ENCODE measurements at regions not wholly inside any gene's neighbourhood (a gene's known extent, or its start where the extent isn't known, plus 50 kb on each side); places are given as distances from the start of the nearest gene placed in this dataset.

- H3K27me3 ChIP-seq (replicated peaks), result no peaks in the 10 kb centered on the region
- no peaks in the 10 kb centered on the region for H3K9me3 ChIP-seq (replicated peaks)
- peak in 1 of 2 experiments; percentile 44 for DNase-seq (ENCODE audit: low read depth in 1 of 2, low spot score in 2 of 2)
- no peaks in the 10 kb centered on the region for H3K36me3 ChIP-seq
- H3K4me1 ChIP-seq (replicated peaks), result no peaks in the 10 kb centered on the region
- no peak overlapping the region for H3K4me3 ChIP-seq
- no peak overlapping the region for H3K27ac ChIP-seq
Observed at GRCh38 chr3:111338059-111338698, 203.8 kb upstream of the CD96 start.

GRCh38 chr3:111339017-111339416 is 203.0 kb upstream of the CD96 start:
- H3K27me3 ChIP-seq (replicated peaks), result no peaks in the 10 kb centered on the region
- no peaks in the 10 kb centered on the region for H3K9me3 ChIP-seq (replicated peaks)
- H3K36me3 ChIP-seq, result no peaks in the 10 kb centered on the region
- no peak overlapping the region for H3K4me3 ChIP-seq
- H3K27ac ChIP-seq, result no peak overlapping the region
- DNase-seq (ENCODE audit: low read depth in 1 of 2, low spot score in 2 of 2), result no peak
- no peaks in the 10 kb centered on the region for H3K4me1 ChIP-seq (replicated peaks)

- Histone ChIP-seq H3K4me1 (replicated peaks) (no peaks in the 10 kb centered on the region), H3K4me3 (no peak overlapping the region)
- no peak for DNase-seq (ENCODE audit: low read depth in 1 of 2, low spot score in 2 of 2)
Observed at GRCh38 chr3:111351334-111351733, 190.7 kb upstream of the CD96 start.

GRCh38 chr3:111352585-111352984 is 189.4 kb upstream of the CD96 start:
- no peak overlapping the region for H3K27ac ChIP-seq
- no peaks in the 10 kb centered on the region for H3K4me1 ChIP-seq (replicated peaks)
- H3K9me3 ChIP-seq (replicated peaks), result no peaks in the 10 kb centered on the region
- no peak for DNase-seq (ENCODE audit: low read depth in 1 of 2, low spot score in 2 of 2)
- H3K4me3 ChIP-seq, result no peak overlapping the region
- no peaks in the 10 kb centered on the region for H3K36me3 ChIP-seq
- no peaks in the 10 kb centered on the region for H3K27me3 ChIP-seq (replicated peaks)

More at GRCh38 chr3:111351334-111351733, 190.7 kb upstream of the CD96 start:
- Histone ChIP-seq H3K9me3 (replicated peaks) (no peaks in the 10 kb centered on the region), H3K36me3 (no peaks in the 10 kb centered on the region), H3K27me3 (replicated peaks) (no peaks in the 10 kb centered on the region), H3K27ac (no peak overlapping the region)

- H3K4me1 ChIP-seq (replicated peaks), result no peaks in the 10 kb centered on the region
- H3K4me3 ChIP-seq, result no peak overlapping the region
- H3K9me3 ChIP-seq (replicated peaks), result no peaks in the 10 kb centered on the region
- H3K27ac ChIP-seq, result no peak overlapping the region
- no peak for DNase-seq (ENCODE audit: low read depth in 1 of 2, low spot score in 2 of 2)
- no peaks in the 10 kb centered on the region for H3K27me3 ChIP-seq (replicated peaks)
- H3K36me3 ChIP-seq, result no peaks in the 10 kb centered on the region
Observed at GRCh38 chr3:111359261-111360030, 182.6 kb upstream of the CD96 start.

GRCh38 chr3:111362381-111363009 is 179.5 kb upstream of the CD96 start:
- Histone ChIP-seq H3K27me3 (replicated peaks) (no peaks in the 10 kb centered on the region), H3K4me3 (no peak overlapping the region), H3K9me3 (replicated peaks) (no peaks in the 10 kb centered on the region), H3K27ac (no peak overlapping the region), H3K36me3 (no peaks in the 10 kb centered on the region), H3K4me1 (replicated peaks) (no peaks in the 10 kb centered on the region)
- no peak for DNase-seq (ENCODE audit: low read depth in 1 of 2, low spot score in 2 of 2)

GRCh38 chr3:111366515-111366914 is 175.5 kb upstream of the CD96 start:
- H3K27ac ChIP-seq, result no peak overlapping the region
- H3K36me3 ChIP-seq, result no peaks in the 10 kb centered on the region
- no peaks in the 10 kb centered on the region; the same call in 1 of the 2 replicates for H3K27me3 ChIP-seq (replicated peaks)
- H3K4me3 ChIP-seq, result no peak overlapping the region
- DNase-seq (ENCODE audit: low read depth in 1 of 2, low spot score in 2 of 2), result no peak
- H3K9me3 ChIP-seq (replicated peaks), result no peaks in the 10 kb centered on the region
- no peaks in the 10 kb centered on the region for H3K4me1 ChIP-seq (replicated peaks)

- Histone ChIP-seq H3K27me3 (replicated peaks) (no peaks in the 10 kb centered on the region; the same call in 1 of the 2 replicates), H3K27ac (no peak overlapping the region), H3K9me3 (replicated peaks) (no peaks in the 10 kb centered on the region), H3K4me3 (no peak overlapping the region), H3K4me1 (replicated peaks) (no peaks in the 10 kb centered on the region), H3K36me3 (no peaks in the 10 kb centered on the region)
- no peak for DNase-seq (ENCODE audit: low read depth in 1 of 2, low spot score in 2 of 2)
Observed at GRCh38 chr3:111368056-111368455, 173.9 kb upstream of the CD96 start.

GRCh38 chr3:111369958-111370357 is 172.0 kb upstream of the CD96 start:
- Histone ChIP-seq H3K36me3 (no peaks in the 10 kb centered on the region), H3K27me3 (replicated peaks) (no peaks in the 10 kb centered on the region; the same call in 1 of the 2 replicates), H3K9me3 (replicated peaks) (no peaks in the 10 kb centered on the region), H3K27ac (no peak overlapping the region), H3K4me1 (replicated peaks) (no peaks in the 10 kb centered on the region), H3K4me3 (no peak overlapping the region)
- no peak for DNase-seq (ENCODE audit: low read depth in 1 of 2, low spot score in 2 of 2)

- no peaks in the 10 kb centered on the region for H3K9me3 ChIP-seq (replicated peaks)
- DNase-seq (ENCODE audit: low read depth in 1 of 2, low spot score in 2 of 2), result no peak
- H3K27ac ChIP-seq, result no peak overlapping the region
- no peaks in the 10 kb centered on the region for H3K36me3 ChIP-seq
- no peaks in the 10 kb centered on the region; the same call in 1 of the 2 replicates for H3K27me3 ChIP-seq (replicated peaks)
- H3K4me3 ChIP-seq, result no peak overlapping the region
- no peaks in the 10 kb centered on the region for H3K4me1 ChIP-seq (replicated peaks)
Observed at GRCh38 chr3:111373239-111373638, 168.8 kb upstream of the CD96 start.

GRCh38 chr3:111373861-111374260 is 168.1 kb upstream of the CD96 start:
- DNase-seq (ENCODE audit: low read depth in 1 of 2, low spot score in 2 of 2), result no peak

GRCh38 chr3:111385971-111386495 is 156.0 kb upstream of the CD96 start:
- H3K9me3 ChIP-seq (replicated peaks), result no peaks in the 10 kb centered on the region
- DNase-seq (ENCODE audit: low read depth in 1 of 2, low spot score in 2 of 2), result no peak
- no peak overlapping the region for H3K4me3 ChIP-seq
- no peaks in the 10 kb centered on the region for H3K36me3 ChIP-seq
- no peaks in the 10 kb centered on the region for H3K4me1 ChIP-seq (replicated peaks)
- no peaks in the 10 kb centered on the region for H3K27me3 ChIP-seq (replicated peaks)
- no peak overlapping the region for H3K27ac ChIP-seq

More at GRCh38 chr3:111373861-111374260, 168.1 kb upstream of the CD96 start:
- H3K27ac ChIP-seq, result no peak overlapping the region
- no peaks in the 10 kb centered on the region for H3K36me3 ChIP-seq
- H3K9me3 ChIP-seq (replicated peaks), result no peaks in the 10 kb centered on the region
- H3K4me1 ChIP-seq (replicated peaks), result no peaks in the 10 kb centered on the region
- no peak overlapping the region for H3K4me3 ChIP-seq
- H3K27me3 ChIP-seq (replicated peaks), result no peaks in the 10 kb centered on the region; the same call in 1 of the 2 replicates

- no peak overlapping the region for H3K27ac ChIP-seq
- no peaks in the 10 kb centered on the region for H3K36me3 ChIP-seq
- no peak for DNase-seq (ENCODE audit: low read depth in 1 of 2, low spot score in 2 of 2)
- H3K4me1 ChIP-seq (replicated peaks), result no peaks in the 10 kb centered on the region
- no peaks in the 10 kb centered on the region for H3K9me3 ChIP-seq (replicated peaks)
- no peaks in the 10 kb centered on the region for H3K27me3 ChIP-seq (replicated peaks)
- H3K4me3 ChIP-seq, result no peak overlapping the region
Observed at GRCh38 chr3:111392894-111393398, 149.1 kb upstream of the CD96 start.

GRCh38 chr3:111412656-111413055 is 129.3 kb upstream of the CD96 start:
- no peak overlapping the region for H3K27ac ChIP-seq
- no peaks in the 10 kb centered on the region for H3K36me3 ChIP-seq
- no peaks in the 10 kb centered on the region for H3K27me3 ChIP-seq (replicated peaks)
- H3K9me3 ChIP-seq (replicated peaks), result no peaks in the 10 kb centered on the region
- no peak overlapping the region for H3K4me3 ChIP-seq
- DNase-seq (ENCODE audit: low read depth in 1 of 2, low spot score in 2 of 2), result no peak
- H3K4me1 ChIP-seq (replicated peaks), result no peaks in the 10 kb centered on the region

Data from SJSA1 (cell line).